ENCODE measurements at regions not wholly inside any gene's neighbourhood (a gene's known extent, or its start where the extent isn't known, plus 50 kb on each side); places are given as distances from the start of the nearest gene placed in this dataset.

DNA sequence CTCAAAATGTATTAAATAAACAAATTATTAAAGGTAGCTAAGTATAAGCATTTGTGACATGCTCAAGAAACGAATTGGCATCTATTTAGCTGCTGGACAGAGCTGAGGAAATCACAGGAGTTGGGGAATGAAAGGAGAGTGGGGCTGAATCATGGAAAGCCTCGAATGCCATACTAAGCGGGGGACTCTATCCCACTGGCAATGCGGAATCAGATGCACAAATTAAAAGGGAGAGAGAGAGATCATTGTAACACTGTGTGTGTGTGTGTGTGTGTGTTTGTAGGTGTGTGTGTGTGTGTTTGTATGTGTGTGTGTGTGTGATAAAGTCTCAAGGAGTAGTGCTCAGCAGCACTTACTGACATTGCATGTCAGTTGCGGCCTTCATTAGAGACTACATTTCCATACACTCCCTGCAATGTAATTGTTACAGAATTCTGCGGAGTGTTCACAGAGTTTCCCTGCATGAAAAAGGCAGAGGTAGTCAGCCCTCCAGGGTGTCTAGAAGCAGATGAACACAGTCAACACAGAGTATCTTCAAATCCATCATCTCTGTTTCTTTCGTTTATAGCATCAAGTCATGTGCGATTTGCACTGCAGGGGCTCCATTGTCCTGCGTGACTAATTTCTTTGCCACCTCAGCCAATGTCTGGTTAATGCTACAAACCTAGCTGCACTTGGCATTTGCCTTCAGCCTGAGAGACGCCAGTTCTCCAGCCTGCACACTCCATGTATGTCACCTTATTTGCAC, 111.7 kb upstream of the CYRIA start:
- intact Hi-C loops (cut with micrococcal nuclease; ENCODE audit: unreplicated experiment) = loop anchor here (10.0 kb wide), 1 partner anchor 868 kb away; no protein-coding TSS in a partner anchor
- BruUV-seq (replicated peaks) = no TSS peak
- no peak overlapping the region for H3K27ac Mint-ChIP-seq (ENCODE audit: unreplicated experiment)

GRCh38 chr2:16775899-16776231, 110.2 kb upstream of the CYRIA start:
- Mint-ChIP-seq H3K27me3 (ENCODE audit: unreplicated experiment) (peaks cover 67% of the 10 kb centered on the region), H3K9me3 (ENCODE audit: low read depth, unreplicated experiment) (peaks cover 3% of the 10 kb centered on the region), H3K27ac (ENCODE audit: unreplicated experiment) (no peak overlapping the region), H3K4me1 (ENCODE audit: low read depth, unreplicated experiment) (no peaks in the 10 kb centered on the region), H3K4me3 (ENCODE audit: low read depth, unreplicated experiment) (no peak overlapping the region), H3K36me3 (ENCODE audit: insufficient read depth, unreplicated experiment) (no peaks in the 10 kb centered on the region)
- intact Hi-C loops (cut with micrococcal nuclease; ENCODE audit: unreplicated experiment) = loop anchor here (10.0 kb wide), 1 partner anchor 869 kb away; no protein-coding TSS in a partner anchor
- DNase-seq = no peak
- no TSS peak for BruUV-seq (replicated peaks)
- CTCF ChIA-PET = interaction anchor here (1.1 kb wide), 1 partner anchor 896 kb away, joined by 3 read pairs; no protein-coding TSS in a partner anchor
- TF ChIP-seq, protein P1, sequence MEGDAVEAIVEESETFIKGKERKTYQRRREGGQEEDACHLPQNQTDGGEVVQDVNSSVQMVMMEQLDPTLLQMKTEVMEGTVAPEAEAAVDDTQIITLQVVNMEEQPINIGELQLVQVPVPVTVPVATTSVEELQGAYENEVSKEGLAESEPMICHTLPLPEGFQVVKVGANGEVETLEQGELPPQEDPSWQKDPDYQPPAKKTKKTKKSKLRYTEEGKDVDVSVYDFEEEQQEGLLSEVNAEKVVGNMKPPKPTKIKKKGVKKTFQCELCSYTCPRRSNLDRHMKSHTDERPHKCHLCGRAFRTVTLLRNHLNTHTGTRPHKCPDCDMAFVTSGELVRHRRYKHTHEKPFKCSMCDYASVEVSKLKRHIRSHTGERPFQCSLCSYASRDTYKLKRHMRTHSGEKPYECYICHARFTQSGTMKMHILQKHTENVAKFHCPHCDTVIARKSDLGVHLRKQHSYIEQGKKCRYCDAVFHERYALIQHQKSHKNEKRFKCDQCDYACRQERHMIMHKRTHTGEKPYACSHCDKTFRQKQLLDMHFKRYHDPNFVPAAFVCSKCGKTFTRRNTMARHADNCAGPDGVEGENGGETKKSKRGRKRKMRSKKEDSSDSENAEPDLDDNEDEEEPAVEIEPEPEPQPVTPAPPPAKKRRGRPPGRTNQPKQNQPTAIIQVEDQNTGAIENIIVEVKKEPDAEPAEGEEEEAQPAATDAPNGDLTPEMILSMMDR (IDR thresholded peaks at IDR 0.05; ENCODE audit: unreplicated experiment) = no peak

More for the DNA sequence above, 111.7 kb upstream of the CYRIA start:
- CTCF ChIA-PET = no interaction called here
- no peak for DNase-seq
- Mint-ChIP-seq H3K9me3 (ENCODE audit: low read depth, unreplicated experiment) (peaks cover 3% of the 10 kb centered on the region), H3K4me3 (ENCODE audit: low read depth, unreplicated experiment) (no peak overlapping the region), H3K36me3 (ENCODE audit: insufficient read depth, unreplicated experiment) (no peaks in the 10 kb centered on the region), H3K4me1 (ENCODE audit: low read depth, unreplicated experiment) (no peaks in the 10 kb centered on the region), H3K27me3 (ENCODE audit: unreplicated experiment) (peaks cover 58% of the 10 kb centered on the region)
- TF ChIP-seq, protein P1 (IDR thresholded peaks at IDR 0.05; ENCODE audit: unreplicated experiment) = no peak

GRCh38 chr2:16774980-16775898, 109.6 kb upstream of the CYRIA start:
- no TSS peak for BruUV-seq (replicated peaks)
- intact Hi-C loops (cut with micrococcal nuclease; ENCODE audit: unreplicated experiment) = loop anchor here (5.0 to 10.0 kb wide), 2 partner anchors 127 to 870 kb away; no protein-coding TSS in a partner anchor
- H3K4me3 Mint-ChIP-seq (ENCODE audit: low read depth, unreplicated experiment) = no peak overlapping the region
- CTCF ChIA-PET = interaction anchor here (0.6 to 2.0 kb wide), 3 partner anchors 534 to 1101 kb away, joined by 3 to 7 read pairs (median 6); no protein-coding TSS in a partner anchor
- no peaks in the 10 kb centered on the region for H3K9me3 Mint-ChIP-seq (ENCODE audit: low read depth, unreplicated experiment)
- H3K4me1 Mint-ChIP-seq (ENCODE audit: low read depth, unreplicated experiment) = no peaks in the 10 kb centered on the region
- peaks cover 67% of the 10 kb centered on the region for H3K27me3 Mint-ChIP-seq (ENCODE audit: unreplicated experiment)
- H3K27ac Mint-ChIP-seq (ENCODE audit: unreplicated experiment) = no peak overlapping the region
- no peaks in the 10 kb centered on the region for H3K36me3 Mint-ChIP-seq (ENCODE audit: insufficient read depth, unreplicated experiment)
- TF ChIP-seq, protein P1 (IDR thresholded peaks at IDR 0.05; ENCODE audit: unreplicated experiment) = no peak
- DNase-seq = no peak

DNA sequence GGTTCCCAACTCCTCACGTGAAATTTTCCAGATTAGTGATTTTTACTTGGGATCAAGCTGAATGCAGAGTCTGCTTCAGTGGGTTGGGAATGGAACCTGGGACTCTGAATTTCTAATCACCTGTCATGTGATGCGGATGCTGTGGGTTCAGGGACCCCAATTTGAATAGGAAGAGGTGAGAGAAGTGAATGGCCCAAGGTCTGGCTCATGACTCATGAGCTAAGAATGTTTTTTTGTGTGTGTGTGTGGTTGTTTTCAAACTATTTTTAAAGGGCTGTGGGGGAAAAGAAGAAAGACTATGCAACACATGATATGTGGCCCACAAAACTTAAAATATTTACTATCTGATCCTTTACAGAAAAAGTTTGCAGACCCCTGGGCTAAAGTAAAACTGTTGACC, 108.5 kb upstream of the CYRIA start:
- H3K27me3 Mint-ChIP-seq (ENCODE audit: unreplicated experiment) = peaks cover 71% of the 10 kb centered on the region
- H3K36me3 Mint-ChIP-seq (ENCODE audit: insufficient read depth, unreplicated experiment) = no peaks in the 10 kb centered on the region
- intact Hi-C loops (cut with micrococcal nuclease; ENCODE audit: unreplicated experiment) = loop anchor here (5.0 to 10.0 kb wide), 2 partner anchors 128 to 871 kb away; no protein-coding TSS in a partner anchor
- H3K4me3 Mint-ChIP-seq (ENCODE audit: low read depth, unreplicated experiment) = no peak overlapping the region
- TF ChIP-seq, protein P1 (IDR thresholded peaks at IDR 0.05; ENCODE audit: unreplicated experiment) = no peak
- CTCF ChIA-PET = interaction anchor here (1.1 to 2.0 kb wide), 2 partner anchors 535 to 897 kb away, joined by 3 to 7 read pairs; no protein-coding TSS in a partner anchor
- BruUV-seq (replicated peaks) = no TSS peak
- H3K4me1 Mint-ChIP-seq (ENCODE audit: low read depth, unreplicated experiment) = no peaks in the 10 kb centered on the region
- no peak overlapping the region for H3K27ac Mint-ChIP-seq (ENCODE audit: unreplicated experiment)
- no peaks in the 10 kb centered on the region for H3K9me3 Mint-ChIP-seq (ENCODE audit: low read depth, unreplicated experiment)
- no peak for DNase-seq
